Prostate gland (tissue), 2 donors: ENCODE measurements at regions not wholly inside any gene's neighbourhood (a gene's known extent, or its start where the extent isn't known, plus 50 kb on each side); places are given as distances from the start of the nearest gene placed in this dataset.

ENCODE experiments used
- POLR2AphosphoS5 ChIP-seq: sonication (generic); formaldehyde crosslinking; IDR thresholded peaks from one replicate; pipeline ENCODE4 v1.6.1; 2017; ENCODE audit warnings: antibody characterized with exemption
- TF ChIP-seq, protein P1 (sequence below), 4 experiments: fragments of 200-600 bp in 2 of 4; fragments of 450-650 bp in 2 of 4; sonication (generic) in 2 of 4; IDR thresholded peaks; 1 replicate in 3 of 4; 2 replicates in 1 of 4; pipeline ENCODE4 v1.5.1; 2016 to 2019; ENCODE audit warnings: antibody characterized with exemption in 4 of 4, mild to moderate bottlenecking in 2 of 4, moderate library complexity in 2 of 4

- TF ChIP-seq, protein P1, sequence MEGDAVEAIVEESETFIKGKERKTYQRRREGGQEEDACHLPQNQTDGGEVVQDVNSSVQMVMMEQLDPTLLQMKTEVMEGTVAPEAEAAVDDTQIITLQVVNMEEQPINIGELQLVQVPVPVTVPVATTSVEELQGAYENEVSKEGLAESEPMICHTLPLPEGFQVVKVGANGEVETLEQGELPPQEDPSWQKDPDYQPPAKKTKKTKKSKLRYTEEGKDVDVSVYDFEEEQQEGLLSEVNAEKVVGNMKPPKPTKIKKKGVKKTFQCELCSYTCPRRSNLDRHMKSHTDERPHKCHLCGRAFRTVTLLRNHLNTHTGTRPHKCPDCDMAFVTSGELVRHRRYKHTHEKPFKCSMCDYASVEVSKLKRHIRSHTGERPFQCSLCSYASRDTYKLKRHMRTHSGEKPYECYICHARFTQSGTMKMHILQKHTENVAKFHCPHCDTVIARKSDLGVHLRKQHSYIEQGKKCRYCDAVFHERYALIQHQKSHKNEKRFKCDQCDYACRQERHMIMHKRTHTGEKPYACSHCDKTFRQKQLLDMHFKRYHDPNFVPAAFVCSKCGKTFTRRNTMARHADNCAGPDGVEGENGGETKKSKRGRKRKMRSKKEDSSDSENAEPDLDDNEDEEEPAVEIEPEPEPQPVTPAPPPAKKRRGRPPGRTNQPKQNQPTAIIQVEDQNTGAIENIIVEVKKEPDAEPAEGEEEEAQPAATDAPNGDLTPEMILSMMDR (IDR thresholded peaks at IDR 0.05) = no peak
- no peak for TF ChIP-seq POLR2AphosphoS5
These were observed 85.6 kb downstream of the ANKRD60 start for GRCh38 chr20:58142843-58143185.
